ENCODE measurements at regions not wholly inside any gene's neighbourhood (a gene's known extent, or its start where the extent isn't known, plus 50 kb on each side); places are given as distances from the start of the nearest gene placed in this dataset.

- DNase-seq (ENCODE audit: low read depth in 2 of 3, low spot score in 2 of 3): no peak
These were observed 179.2 kb downstream of the MACROH2A1 start for GRCh38 chr5:135219868-135220267.

DNA sequence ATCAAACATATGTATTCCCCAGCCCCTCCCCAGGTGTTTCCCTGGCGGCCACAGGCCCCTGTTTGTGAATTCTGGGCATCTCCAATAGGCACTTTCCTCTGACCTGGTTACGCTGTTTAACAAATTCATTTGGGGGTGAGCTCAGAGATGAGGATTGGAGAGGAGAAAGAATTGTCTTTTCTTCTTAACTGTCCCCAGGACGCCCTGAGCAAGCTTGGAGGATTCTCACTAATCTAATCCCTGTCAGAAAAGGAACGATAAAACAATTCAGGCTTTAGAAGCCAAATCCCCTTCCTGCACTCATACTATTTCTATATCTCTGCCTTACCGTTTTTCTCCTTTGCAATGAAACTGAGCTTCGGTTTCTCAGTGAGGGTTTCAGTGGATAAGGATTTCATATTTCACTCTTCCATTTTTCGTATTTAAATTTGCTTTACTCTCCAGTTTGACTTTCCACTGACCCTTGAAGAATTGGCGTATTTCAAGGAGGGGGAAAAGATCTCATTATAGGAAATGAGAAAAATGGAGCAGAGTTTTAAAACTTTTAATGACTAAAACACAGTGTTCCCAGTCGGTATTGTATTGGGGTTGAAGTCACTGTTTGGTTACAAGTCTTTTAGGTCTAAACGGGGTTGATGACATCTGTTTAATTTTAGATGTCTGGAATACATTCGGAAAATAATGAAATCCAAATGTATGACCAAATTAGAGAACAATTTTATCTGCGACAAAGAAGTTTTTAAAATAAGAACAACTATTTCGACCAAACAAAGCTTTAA lies 180.1 kb downstream of the MACROH2A1 start:
- no peak for DNase-seq (ENCODE audit: low read depth in 2 of 3, low spot score in 2 of 3)

DNA sequence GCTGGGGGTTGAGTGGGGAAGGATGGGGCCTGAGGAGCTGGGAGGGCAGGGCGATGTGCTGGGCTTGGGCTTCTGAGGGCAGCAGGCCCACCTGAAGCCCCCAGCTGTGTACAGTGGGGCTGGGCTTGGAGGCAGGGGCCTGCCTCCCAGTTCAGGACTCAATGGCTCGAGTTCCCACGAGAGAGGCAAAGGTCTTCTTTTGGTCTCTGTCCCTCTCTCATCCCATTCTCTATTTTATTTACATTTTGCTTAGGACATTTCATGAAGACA lies 180.6 kb downstream of the MACROH2A1 start:
- DNase-seq (ENCODE audit: low read depth in 2 of 3, low spot score in 2 of 3): no peak

DNA sequence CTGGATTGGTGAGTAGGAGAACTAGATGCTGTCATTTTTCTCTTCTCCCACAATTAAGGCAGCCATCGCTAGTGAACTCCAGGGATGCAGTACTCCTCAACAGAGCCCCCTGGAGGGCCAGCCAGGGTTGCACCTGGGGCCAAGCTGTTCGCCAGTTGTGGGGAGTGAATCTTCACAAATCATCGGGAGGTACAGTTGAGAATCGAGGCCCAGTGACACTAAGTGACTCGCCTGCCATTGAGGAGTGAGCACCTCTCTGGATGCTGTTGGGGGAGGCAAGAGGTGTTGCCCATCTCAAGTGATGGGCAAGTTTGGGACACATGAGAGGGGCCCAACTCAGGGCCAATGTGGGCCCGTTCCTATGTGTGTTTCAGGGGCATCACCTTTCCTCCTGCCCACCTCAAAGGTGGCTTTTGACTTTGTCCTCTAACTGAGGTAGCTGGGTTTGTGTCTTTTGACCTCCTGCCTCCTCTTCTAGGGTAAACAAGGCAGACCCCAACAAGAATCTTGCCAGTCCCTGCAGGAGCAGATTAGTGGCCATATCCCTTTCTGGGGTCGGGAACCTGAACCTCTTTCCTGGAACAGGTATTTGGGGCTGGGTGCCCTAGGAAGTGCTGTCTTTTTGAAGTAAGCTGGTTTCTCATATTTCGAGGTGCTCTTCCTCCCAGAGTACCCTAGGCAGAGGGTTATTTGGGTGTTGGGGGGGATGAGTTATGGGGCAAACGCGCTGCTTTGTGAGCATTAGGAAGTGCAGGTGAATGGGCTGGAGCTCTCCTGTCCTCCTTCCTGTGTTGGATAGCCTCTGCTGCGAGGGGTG lies 181.2 kb downstream of the MACROH2A1 start:
- no peak for DNase-seq (ENCODE audit: low read depth in 2 of 3, low spot score in 2 of 3)

DNA sequence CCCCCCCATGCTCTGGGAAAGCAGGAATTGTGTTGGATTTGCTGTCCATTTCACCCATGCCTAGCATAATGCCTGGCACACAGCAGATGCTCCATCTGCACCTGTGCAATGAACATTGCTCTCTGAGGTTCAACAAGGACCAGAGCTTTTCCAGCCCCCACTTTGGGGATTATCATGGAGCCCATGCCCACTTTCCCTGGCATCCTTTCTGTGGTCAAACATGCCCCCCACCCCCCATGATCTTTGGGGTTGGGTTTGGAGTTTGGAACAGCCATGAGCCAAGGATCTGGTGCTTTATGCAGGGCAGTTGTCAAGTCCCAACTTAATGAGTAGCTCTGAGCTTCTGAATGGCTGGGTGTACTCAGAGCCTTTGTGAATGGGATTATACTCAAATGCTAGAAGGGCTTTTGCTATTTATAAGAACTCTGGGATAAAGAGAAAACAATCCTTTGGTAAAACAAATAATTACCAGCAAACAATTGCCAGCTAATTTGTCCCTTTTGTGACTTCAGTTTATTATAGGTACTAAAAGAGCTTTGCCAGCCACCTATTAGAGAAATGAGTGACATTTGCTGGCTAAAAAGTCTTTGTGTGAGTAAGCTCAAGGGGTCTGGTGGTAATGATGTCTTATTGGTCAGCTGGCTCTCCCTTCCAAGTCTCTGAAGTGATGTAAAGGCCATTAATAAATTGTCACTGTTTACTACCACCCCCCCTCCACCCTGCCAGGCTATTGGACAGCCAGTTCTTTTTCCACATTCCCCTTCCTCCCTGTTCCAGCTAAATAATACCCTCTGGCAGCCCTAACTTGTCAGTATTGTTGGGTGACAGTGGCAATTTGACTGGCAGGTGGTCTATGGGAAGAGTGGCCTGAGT lies 182.3 kb downstream of the MACROH2A1 start:
- DNase-seq (ENCODE audit: low read depth in 2 of 3, low spot score in 2 of 3): no peak

GRCh38 chr5:135215617-135216470 lies 181.8 kb upstream of the PITX1 start:
- no peak for DNase-seq (ENCODE audit: low read depth in 2 of 3, low spot score in 2 of 3)

DNA sequence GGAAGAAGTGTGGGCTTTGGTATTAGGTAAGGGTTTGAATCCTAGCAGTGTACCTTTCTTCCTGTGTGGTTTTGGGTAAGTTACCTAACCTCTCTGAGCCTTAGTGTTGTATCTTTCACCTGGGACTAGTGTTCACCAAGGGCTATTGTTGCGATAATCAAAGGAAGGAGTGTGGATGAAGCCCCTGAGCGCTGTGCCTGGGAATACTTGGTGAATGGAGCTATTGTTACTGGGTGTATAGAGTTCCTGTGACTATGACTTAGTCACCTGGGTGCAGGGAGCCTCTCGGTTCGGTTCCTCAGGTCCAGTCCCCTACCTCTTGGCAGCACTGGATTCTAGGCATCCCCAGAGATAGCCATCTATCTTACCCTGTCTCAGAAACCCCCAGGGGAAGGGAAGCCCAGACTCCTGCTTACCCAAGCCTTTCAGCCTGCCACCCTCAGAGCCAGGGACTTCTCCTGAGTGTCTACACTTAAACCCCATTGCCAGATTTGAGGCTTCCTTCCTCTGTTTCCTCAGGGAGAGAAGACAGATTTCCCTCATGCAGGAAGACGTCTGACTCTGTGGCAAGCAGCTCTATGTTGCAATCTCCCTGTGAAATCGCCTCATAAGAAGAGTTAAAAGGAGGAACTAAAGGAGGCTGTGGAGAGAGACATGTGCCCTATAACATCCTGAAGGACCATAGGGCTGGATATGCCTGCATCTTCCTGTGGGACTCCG lies 181.0 kb upstream of the PITX1 start:
- no peak for DNase-seq (ENCODE audit: low read depth in 2 of 3, low spot score in 2 of 3)

- DNase-seq (ENCODE audit: low read depth in 2 of 3, low spot score in 2 of 3): no peak
These were observed 179.6 kb upstream of the PITX1 start for GRCh38 chr5:135213466-135214239.

- no peak for DNase-seq (ENCODE audit: low read depth in 2 of 3, low spot score in 2 of 3)
These were observed 179.0 kb upstream of the PITX1 start for GRCh38 chr5:135213027-135213386.

DNA sequence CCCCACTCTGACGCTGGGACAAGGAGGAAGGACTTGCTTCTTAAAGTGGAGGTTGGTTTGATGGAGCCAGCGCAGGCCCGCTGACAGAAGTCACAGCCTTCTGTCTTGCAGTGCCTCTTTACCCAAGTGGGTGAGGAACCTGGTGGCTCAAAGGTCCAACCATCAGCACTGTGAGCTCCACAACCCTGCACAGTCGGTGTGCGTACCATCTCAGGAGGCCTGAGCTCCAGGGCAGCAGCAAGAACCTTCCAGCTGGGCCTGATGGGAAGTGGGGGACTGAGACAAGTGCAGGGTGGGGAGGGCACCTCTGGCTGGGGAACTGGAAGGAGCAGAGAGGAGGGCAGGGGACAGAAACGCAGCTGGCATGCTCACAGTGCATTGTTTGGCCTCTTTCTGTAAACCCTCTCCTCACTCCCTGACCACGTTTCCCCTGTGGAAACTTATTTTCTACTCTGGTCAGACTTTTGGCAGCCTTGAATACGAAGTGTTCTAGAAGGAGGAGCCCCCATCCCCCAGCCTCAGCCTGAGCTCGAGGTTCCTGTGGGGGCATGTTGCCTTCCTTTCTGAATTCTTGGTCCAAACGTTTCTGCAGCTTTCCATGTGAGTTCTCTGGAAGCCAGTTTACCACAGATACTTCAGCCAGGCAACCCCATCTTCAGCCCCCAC lies 178.5 kb upstream of the PITX1 start:
- no peak for DNase-seq (ENCODE audit: low read depth in 2 of 3, low spot score in 2 of 3)

- no peak for DNase-seq (ENCODE audit: low read depth in 2 of 3, low spot score in 2 of 3)
These were observed 177.8 kb upstream of the PITX1 start for GRCh38 chr5:135211791-135212190.

DNA sequence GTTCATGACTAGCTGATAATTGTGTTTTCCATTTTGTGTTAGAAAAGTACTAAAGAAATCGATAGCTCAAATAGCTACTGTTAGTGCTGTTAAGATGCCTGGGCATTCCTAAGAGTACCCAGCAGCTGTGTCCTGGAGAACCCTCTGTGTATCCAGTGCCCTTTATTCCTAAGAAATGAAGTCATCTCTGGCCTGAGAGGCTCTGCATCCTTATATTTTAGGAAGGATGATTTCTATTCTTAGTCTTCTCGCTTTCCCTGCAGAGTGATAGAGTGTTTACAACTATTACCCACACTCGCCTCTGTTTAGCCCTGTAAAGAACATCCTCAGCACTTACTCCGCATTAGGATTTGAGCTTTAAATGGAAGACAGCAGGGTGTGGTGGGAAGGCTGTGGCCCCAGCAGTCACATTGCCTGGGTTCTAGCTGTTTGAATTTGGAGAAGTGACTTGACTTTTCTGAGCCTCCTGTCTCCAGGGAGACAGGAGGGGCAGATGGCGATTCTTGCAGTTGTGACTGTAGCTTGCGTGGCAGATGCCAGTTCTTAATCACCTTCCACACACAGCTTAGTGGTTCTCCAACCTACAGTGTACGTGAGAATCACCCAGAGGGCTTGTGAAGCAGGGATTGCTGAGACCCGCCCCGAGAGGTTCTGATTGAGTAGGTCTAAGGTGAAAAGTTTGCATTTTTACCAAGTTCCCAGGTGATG lies 177.2 kb upstream of the PITX1 start:
- DNase-seq (ENCODE audit: low read depth in 2 of 3, low spot score in 2 of 3): no peak

DNA sequence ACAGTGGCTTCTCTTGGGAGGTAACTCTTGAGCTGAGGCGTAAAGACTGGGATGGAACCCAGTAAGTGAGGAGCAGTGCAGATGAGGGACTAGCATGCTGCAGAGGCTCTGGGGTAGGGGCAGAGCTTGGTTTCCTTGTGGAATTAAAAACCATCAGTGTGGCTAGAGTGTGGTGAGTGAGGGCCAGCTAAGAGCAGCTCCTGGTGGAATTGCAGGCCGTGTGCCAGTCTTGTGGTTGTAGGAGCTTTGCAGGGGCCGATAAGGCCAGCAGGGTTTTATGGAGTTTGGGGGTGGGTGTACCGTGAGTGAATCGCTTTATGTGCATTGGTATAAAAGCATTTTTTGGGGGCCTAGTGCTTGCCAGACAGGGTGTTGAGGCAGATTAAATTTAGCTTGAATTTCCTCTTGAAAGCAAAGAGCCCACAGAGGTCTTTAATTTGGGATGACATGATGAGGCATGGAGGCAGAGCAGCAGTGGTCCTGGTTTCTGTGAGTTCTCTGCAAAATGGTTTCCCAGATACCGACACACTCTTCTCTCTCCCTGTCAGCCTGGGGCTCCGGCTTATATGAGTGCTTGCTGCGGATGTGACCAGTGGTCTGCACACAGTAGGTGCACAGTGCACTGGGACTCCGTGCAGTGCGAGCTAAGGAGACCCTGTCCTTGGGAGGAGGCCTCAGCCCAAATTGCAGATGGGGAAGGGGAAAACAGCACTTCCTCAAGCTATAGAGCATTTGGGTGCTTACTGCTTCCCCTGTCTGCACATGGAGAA lies 176.4 kb upstream of the PITX1 start:
- DNase-seq (ENCODE audit: low read depth in 2 of 3, low spot score in 2 of 3): no peak

DNA sequence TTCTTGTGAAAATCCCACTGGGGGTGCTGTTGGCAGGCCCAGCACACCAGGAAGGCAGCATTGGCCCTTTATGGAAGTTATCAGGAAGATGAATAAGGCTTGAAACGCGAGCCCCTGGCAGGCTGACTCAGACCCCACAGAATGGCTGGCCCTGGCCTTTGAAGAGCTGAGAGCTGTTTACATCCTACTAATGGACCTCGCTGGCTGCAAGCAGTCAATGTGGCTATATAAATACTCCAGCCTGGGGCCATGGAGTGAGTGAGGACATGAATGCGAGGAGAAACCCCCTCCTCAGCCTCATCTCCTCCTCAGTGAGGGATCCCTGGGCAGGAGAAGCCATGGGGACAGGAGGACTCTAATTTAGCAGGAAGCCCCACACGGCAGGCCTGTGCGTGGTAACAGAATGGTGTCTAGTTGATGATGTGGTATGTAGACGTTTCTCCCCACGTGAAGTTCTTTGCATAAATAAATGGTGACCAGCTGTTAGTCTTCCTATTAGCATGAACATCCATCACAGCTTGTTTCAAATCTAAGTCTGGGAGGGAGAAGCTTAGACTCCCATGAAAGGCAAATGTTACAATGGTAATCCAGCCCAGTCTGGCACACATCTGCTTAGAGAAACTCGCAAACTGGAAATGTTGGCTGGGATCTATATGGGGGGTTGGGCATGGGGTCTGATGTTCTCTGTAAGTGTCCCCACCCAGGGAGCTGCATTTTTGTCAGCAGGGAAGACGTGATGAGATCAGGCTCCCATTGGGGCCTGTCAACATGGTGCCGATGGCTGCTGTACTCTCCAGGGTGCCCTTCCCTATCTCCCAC lies 175.1 kb upstream of the PITX1 start:
- no peak for DNase-seq (ENCODE audit: low read depth in 2 of 3, low spot score in 2 of 3)

DNA sequence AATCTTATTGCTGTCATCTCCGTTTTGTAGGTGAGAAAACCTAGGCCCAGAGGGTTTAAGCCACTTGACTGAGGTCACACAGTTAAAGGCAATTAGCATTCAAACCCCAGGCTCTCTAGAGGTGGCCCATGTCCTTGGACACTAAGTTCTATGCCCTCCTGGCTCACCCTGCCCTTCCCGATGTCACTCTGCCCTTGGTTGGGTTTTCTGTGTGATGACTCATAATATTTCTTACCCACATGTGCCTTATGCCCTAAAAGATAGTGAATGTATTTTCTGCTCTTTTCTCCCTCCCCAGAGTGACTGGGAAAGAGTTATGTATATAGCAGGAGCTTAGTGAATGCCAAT lies 174.5 kb upstream of the PITX1 start:
- DNase-seq (ENCODE audit: low read depth in 2 of 3, low spot score in 2 of 3): no peak

DNA sequence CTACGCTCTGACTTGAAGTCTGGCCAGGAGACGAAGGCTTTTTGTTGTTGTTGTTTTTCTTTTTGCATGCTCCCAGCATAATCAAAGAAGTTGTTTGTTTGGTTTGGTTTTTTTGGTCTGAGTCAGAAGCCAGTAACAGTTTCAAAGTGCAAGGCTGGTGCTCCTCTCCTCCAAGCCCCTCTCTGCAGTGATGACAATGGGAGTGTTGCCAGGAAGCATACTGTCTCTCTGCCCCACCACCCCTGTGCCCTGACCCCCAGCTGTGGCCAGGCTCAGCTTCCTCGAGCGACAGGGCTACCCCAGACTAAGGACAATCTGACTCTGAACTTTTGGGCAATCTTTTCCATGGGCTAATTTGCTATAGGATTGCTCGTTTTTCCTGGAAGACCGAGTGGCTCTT lies 173.8 kb upstream of the PITX1 start:
- no peak for DNase-seq (ENCODE audit: low read depth in 2 of 3, low spot score in 2 of 3)

DNA sequence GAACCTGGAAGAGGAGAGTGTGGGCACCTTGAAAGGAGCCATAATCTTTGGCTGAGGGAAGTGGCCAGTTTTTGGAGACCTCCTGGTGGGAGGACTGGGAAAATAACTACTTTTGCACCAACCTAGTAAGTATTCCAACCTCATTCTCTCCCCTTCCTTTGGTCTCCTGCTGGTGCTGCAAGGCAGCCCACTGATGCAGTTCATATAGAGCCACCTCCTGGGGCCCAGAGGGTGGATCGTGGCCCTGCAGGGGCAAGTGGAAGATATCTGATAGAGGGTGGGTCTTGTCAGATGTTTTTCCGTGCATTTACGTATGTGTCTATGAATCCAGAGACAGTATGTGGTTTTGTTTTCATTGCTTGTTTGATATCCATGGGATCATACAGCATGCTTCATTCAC lies 172.8 kb upstream of the PITX1 start:
- no peak for DNase-seq (ENCODE audit: low read depth in 2 of 3, low spot score in 2 of 3)
